PC-3 (cell line): ENCODE measurements at regions not wholly inside any gene's neighbourhood (a gene's known extent, or its start where the extent isn't known, plus 50 kb on each side); places are given as distances from the start of the nearest gene placed in this dataset.

Experiments used
- ATAC-seq: fragments of 200-7000 bp; cut with Tn5 transposase; 2 replicates; pipeline ENCODE4 v1.9.1; 2020; ENCODE audit warnings: mild to moderate bottlenecking, moderate library complexity
- BruUV-seq: library from RNA; stranded (reverse); fragments of 400-500 nt; replicated peaks from 2 replicates; lab custom pipeline; 2021; lab: Mats Ljungman, UMichigan
- CTCF ChIA-PET: fragments of 300-600 bp; sonication (Branson Sonifier 250); formaldehyde crosslinking; loops from one replicate; lab custom pipeline; 2022; ENCODE audit warnings: antibody characterized with exemption; lab: Charles Lee
- POLR2A ChIA-PET: fragments of 300-600 bp; sonication (Branson Sonifier 250); formaldehyde crosslinking; loops from one replicate; lab custom pipeline; 2022; ENCODE audit warnings: antibody characterized with exemption; ENCODE audit not compliant: unreplicated experiment; lab: Charles Lee
- DNase-seq: peaks from one replicate; pipeline ENCODE4 v3.0.0-alpha.2; 2015
- H2AFZ ChIP-seq: fragments of 300-600 bp; sonication (generic); 2 replicates; pipeline ENCODE4 v1.6.0; 2016; ENCODE audit warnings: antibody characterized with exemption, low read length
- H3F3A ChIP-seq: fragments of 300-600 bp; sonication (generic); one replicate; pipeline ENCODE4 v1.6.0; 2017; ENCODE audit warnings: antibody characterized with exemption, low read length, control low read depth, mild to moderate bottlenecking; ENCODE audit not compliant: unreplicated experiment
- H3K27ac ChIP-seq: fragments of 300-600 bp; sonication (generic); 2 replicates; pipeline ENCODE4 v1.5.1; 2016; ENCODE audit warnings: mild to moderate bottlenecking, low read length
- H3K27me3 ChIP-seq: fragments of 300-600 bp; sonication (generic); 2 replicates; pipeline ENCODE4 v1.6.1; 2016; ENCODE audit warnings: low read length, mixed read lengths
- H3K36me3 ChIP-seq: fragments of 300-600 bp; sonication (generic); 2 replicates; pipeline ENCODE4 v1.6.1; 2016; ENCODE audit warnings: low read depth, mixed run types, low read length, mixed read lengths
- H3K4me1 ChIP-seq: fragments of 300-600 bp; sonication (generic); 2 replicates; pipeline ENCODE4 v1.5.1; 2016; ENCODE audit warnings: low read length; ENCODE audit not compliant: insufficient read depth
- H3K4me2 ChIP-seq: fragments of 300-600 bp; sonication (generic); 2 replicates; pipeline ENCODE4 v1.6.0; 2016; ENCODE audit warnings: low read length
- H3K4me3 ChIP-seq: fragments of 300-600 bp; sonication (generic); 2 replicates; pipeline ENCODE4 v1.5.1; 2016; ENCODE audit warnings: mild to moderate bottlenecking, low read length, mixed read lengths
- H3K79me2 ChIP-seq: fragments of 300-600 bp; sonication (generic); 2 replicates; pipeline ENCODE4 v1.6.1; 2017; ENCODE audit warnings: low read length, mixed read lengths
- H3K9ac ChIP-seq: fragments of 300-600 bp; sonication (generic); 2 replicates; pipeline ENCODE4 v1.6.0; 2016; ENCODE audit warnings: mild to moderate bottlenecking, low read length
- H3K9me2 ChIP-seq: fragments of 300-600 bp; sonication (generic); replicated peaks from 2 replicates; pipeline ENCODE4 v1.6.1; 2016; ENCODE audit warnings: mixed run types, low read length, mixed read lengths
- H3K9me3 ChIP-seq: fragments of 300-600 bp; sonication (generic); 2 replicates; pipeline ENCODE4 v1.6.1; 2016; ENCODE audit warnings: low read length, mixed read lengths
- H4K20me1 ChIP-seq: fragments of 300-600 bp; sonication (generic); 2 replicates; pipeline ENCODE4 v1.6.1; 2016; ENCODE audit warnings: low read length, mixed read lengths
- EZH2 ChIP-seq: fragments of 300-600 bp; sonication (generic); IDR thresholded peaks from one replicate; pipeline ENCODE4 v1.6.1; 2017; ENCODE audit warnings: antibody characterized with exemption, mild to moderate bottlenecking, low read length; ENCODE audit not compliant: unreplicated experiment
- EZH2phosphoT487 ChIP-seq: fragments of 300-600 bp; sonication (generic); IDR thresholded peaks from 2 replicates; pipeline ENCODE4 v1.6.1; 2018; ENCODE audit warnings: mild to moderate bottlenecking, antibody characterized with exemption, low read length, borderline replicate concordance
- intact Hi-C: fragments of 100-400 bp; cut with micrococcal nuclease; formaldehyde crosslinking; loops from 2 replicates; pipeline ENCODE4 v1.9.0; 2023
- TF ChIP-seq, protein P1 (sequence below): fragments of 300-600 bp; sonication (generic); conservative IDR thresholded peaks from 2 replicates; pipeline ENCODE4 v1.5.1; 2017; ENCODE audit warnings: antibody characterized with exemption, low read depth, mild to moderate bottlenecking, low read length

DNA sequence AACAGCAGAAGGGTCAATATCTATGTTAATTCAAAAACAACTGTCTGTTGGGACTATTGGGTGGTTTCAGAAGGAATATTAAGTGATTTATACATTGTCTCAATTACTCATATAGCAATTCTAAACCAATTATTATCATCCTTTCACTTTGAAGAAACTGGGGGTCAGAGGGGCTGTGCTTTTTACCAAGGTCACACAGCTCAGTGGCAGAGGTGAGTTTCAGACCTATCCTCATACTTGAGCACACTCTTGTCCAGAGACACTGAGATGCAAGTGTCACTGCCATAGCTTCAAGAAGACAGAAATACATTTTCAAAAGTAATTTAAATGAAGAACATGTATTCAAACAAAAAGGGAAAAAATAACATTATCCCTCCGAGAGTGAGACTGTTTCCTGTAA lies 195.3 kb downstream of the ARL4A start:
- H3K79me2 ChIP-seq: no peaks in the 10 kb centered on the region
- H3F3A ChIP-seq: no peaks in the 10 kb centered on the region
- ChIA-PET CTCF (no interaction called here), POLR2A (no interaction called here)
- no peak overlapping the region for H3K4me2 ChIP-seq
- H4K20me1 ChIP-seq: no peaks in the 10 kb centered on the region
- no peak overlapping the region for H3K9ac ChIP-seq
- BruUV-seq: no TSS peak
- H3K27ac ChIP-seq: no peak overlapping the region
- no peaks in the 10 kb centered on the region for H3K9me2 ChIP-seq
- no peak overlapping the region for H2AFZ ChIP-seq
- no peak for ATAC-seq
- DNase-seq: no peak
- H3K9me3 ChIP-seq: no peaks in the 10 kb centered on the region
- H3K27me3 ChIP-seq: no peaks in the 10 kb centered on the region
- peaks cover 10% of the 10 kb centered on the region for H3K4me1 ChIP-seq
- TF ChIP-seq, protein P1, sequence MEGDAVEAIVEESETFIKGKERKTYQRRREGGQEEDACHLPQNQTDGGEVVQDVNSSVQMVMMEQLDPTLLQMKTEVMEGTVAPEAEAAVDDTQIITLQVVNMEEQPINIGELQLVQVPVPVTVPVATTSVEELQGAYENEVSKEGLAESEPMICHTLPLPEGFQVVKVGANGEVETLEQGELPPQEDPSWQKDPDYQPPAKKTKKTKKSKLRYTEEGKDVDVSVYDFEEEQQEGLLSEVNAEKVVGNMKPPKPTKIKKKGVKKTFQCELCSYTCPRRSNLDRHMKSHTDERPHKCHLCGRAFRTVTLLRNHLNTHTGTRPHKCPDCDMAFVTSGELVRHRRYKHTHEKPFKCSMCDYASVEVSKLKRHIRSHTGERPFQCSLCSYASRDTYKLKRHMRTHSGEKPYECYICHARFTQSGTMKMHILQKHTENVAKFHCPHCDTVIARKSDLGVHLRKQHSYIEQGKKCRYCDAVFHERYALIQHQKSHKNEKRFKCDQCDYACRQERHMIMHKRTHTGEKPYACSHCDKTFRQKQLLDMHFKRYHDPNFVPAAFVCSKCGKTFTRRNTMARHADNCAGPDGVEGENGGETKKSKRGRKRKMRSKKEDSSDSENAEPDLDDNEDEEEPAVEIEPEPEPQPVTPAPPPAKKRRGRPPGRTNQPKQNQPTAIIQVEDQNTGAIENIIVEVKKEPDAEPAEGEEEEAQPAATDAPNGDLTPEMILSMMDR: no peak
- no peak for TF ChIP-seq EZH2
- TF ChIP-seq EZH2phosphoT487: no peak
- H3K4me3 ChIP-seq: no peak overlapping the region
- intact Hi-C loops: no loop called here
- H3K36me3 ChIP-seq: no peaks in the 10 kb centered on the region

DNA sequence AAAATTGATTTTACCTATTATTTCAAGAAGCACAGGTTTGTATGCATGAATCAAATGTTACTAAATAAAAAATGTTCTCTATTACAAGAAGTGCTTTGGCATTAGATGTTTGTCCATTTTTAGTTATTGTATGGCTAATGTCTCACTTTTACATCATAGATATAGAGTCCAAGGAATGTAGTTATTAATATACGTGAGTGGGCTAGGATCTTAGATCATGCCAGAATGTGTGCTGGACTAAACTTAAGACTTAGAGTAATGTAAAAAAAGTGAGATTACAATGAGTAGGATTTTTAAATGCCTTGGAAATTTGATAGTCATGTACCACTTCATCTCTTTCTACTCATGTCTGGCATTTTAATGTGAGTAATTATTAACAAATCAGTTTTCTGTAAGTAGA lies 196.6 kb downstream of the ARL4A start:
- Histone ChIP-seq H3K27me3 (no peaks in the 10 kb centered on the region), H3K79me2 (no peaks in the 10 kb centered on the region), H3K4me3 (no peak overlapping the region), H3K9ac (no peak overlapping the region), H3K4me2 (no peak overlapping the region), H3K9me2 (no peaks in the 10 kb centered on the region), H3F3A (no peaks in the 10 kb centered on the region), H3K4me1 (peaks cover 10% of the 10 kb centered on the region), H3K27ac (no peak overlapping the region), H3K36me3 (no peaks in the 10 kb centered on the region), H4K20me1 (no peaks in the 10 kb centered on the region), H3K9me3 (no peaks in the 10 kb centered on the region), H2AFZ (no peak overlapping the region)
- DNase-seq: no peak
- no peak for ATAC-seq
- TF ChIP-seq EZH2 (no peak), EZH2phosphoT487 (no peak)
- TF ChIP-seq, protein P1: no peak
- ChIA-PET POLR2A (no interaction called here), CTCF (no interaction called here)
- BruUV-seq: no TSS peak
- intact Hi-C loops: no loop called here

DNA sequence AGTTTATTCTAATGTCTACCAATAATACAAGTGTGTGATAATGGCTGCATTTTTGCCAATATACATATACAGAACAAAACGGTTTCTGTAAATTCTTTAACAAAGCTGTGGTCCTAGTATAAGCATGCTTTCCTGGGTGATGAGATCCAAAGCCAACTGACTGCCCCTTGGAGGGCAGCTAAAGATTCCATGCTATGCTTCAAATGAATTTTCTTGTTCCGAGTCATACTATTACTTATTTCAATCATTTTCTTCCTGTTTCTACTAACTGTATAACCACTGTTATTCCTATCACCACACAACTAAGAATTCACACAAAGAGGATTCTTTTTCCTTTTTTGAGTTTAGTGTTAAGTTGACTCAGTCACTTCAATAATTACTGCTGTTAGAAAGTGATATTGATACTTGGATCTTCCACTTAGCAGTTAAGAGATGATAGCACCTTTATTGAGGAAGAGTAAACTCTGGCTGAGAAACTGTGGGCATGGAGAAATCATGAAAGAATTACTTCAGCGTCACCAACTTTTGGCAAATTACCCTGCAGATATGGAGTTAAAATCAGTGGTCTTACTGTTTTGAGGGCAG lies 197.5 kb downstream of the ARL4A start:
- BruUV-seq: no TSS peak
- H3K9ac ChIP-seq: no peak overlapping the region
- ChIA-PET CTCF (no interaction called here), POLR2A (no interaction called here)
- TF ChIP-seq EZH2phosphoT487 (no peak), EZH2 (no peak)
- TF ChIP-seq, protein P1: no peak
- no peaks in the 10 kb centered on the region for H3K36me3 ChIP-seq
- no peak overlapping the region for H3K4me2 ChIP-seq
- DNase-seq (no peak), ATAC-seq (no peak)
- H3K27me3 ChIP-seq: no peaks in the 10 kb centered on the region
- H3F3A ChIP-seq: no peaks in the 10 kb centered on the region
- peaks cover 10% of the 10 kb centered on the region for H3K4me1 ChIP-seq
- no peaks in the 10 kb centered on the region for H3K79me2 ChIP-seq
- no peaks in the 10 kb centered on the region for H4K20me1 ChIP-seq
- H3K27ac ChIP-seq: no peak overlapping the region
- H3K4me3 ChIP-seq: no peak overlapping the region
- intact Hi-C loops: no loop called here
- H3K9me2 ChIP-seq: no peaks in the 10 kb centered on the region
- no peaks in the 10 kb centered on the region for H3K9me3 ChIP-seq
- no peak overlapping the region for H2AFZ ChIP-seq
